Caco-2 (cell line): ENCODE measurements at regions not wholly inside any gene's neighbourhood (a gene's known extent, or its start where the extent isn't known, plus 50 kb on each side); places are given as distances from the start of the nearest gene placed in this dataset.

ENCODE experiments used
- BruUV-seq: library from RNA; stranded (reverse); fragments of 400-500 nt; replicated peaks from 2 replicates; lab custom pipeline; 2021; lab: Mats Ljungman, UMichigan
- CTCF ChIA-PET: fragments of 300-600 bp; sonication (Branson Sonifier 250); formaldehyde crosslinking; loops from one replicate; lab custom pipeline; 2022; ENCODE audit warnings: antibody characterized with exemption; lab: Charles Lee
- POLR2A ChIA-PET: fragments of 300-600 bp; sonication (Branson Sonifier 250); formaldehyde crosslinking; loops from one replicate; lab custom pipeline; 2022; ENCODE audit warnings: antibody characterized with exemption; lab: Charles Lee
- DNase-seq, 2 experiments: peaks; one replicate each; pipeline versions ENCODE4 v3.0.0 to v3.0.0-alpha.2; 2020 to 2022
- H3K27me3 ChIP-seq: replicated peaks from 2 replicates; pipeline ENCODE4 v1.6.0; 2011; ENCODE audit warnings: low read length; ENCODE audit not compliant: control insufficient read depth, insufficient read depth
- H3K36me3 ChIP-seq: 2 replicates; pipeline ENCODE4 v1.5.1; 2011; ENCODE audit warnings: low read length; ENCODE audit not compliant: control insufficient read depth, insufficient read depth
- H3K4me1 ChIP-seq: fragments of 250-450 bp; sonication (Bioruptor Pico); 2 replicates; pipeline ENCODE4 v1.5.1; 2020; ENCODE audit warnings: mild to moderate bottlenecking
- H3K4me3 ChIP-seq: 2 replicates; pipeline ENCODE4 v1.5.1; 2011; ENCODE audit warnings: low read depth, mild to moderate bottlenecking, control low read depth, low read length
- H3K9me3 ChIP-seq: fragments of 250-450 bp; sonication (Bioruptor Pico); 2 replicates; pipeline ENCODE4 v1.5.1; 2020; ENCODE audit warnings: mild to moderate bottlenecking, moderate library complexity
- H3K27ac Mint-ChIP-seq: one replicate; pipeline ENCODE4 v1.8.0; 2022; ENCODE audit warnings: mixed read lengths; ENCODE audit not compliant: unreplicated experiment
- H3K27me3 Mint-ChIP-seq: one replicate; pipeline ENCODE4 v1.8.0; 2022; ENCODE audit warnings: mixed read lengths; ENCODE audit not compliant: insufficient read depth, unreplicated experiment
- H3K36me3 Mint-ChIP-seq: one replicate; pipeline ENCODE4 v1.8.0; 2022; ENCODE audit warnings: mild to moderate bottlenecking, mixed read lengths; ENCODE audit not compliant: insufficient read depth, unreplicated experiment
- H3K4me1 Mint-ChIP-seq: one replicate; pipeline ENCODE4 v1.8.0; 2022; ENCODE audit warnings: low read depth, mixed read lengths; ENCODE audit not compliant: unreplicated experiment
- H3K4me3 Mint-ChIP-seq: one replicate; pipeline ENCODE4 v1.8.0; 2022; ENCODE audit warnings: mild to moderate bottlenecking, moderate library complexity, mixed read lengths; ENCODE audit not compliant: unreplicated experiment
- H3K9me3 Mint-ChIP-seq: one replicate; pipeline ENCODE4 v1.8.0; 2022; ENCODE audit warnings: mixed read lengths; ENCODE audit not compliant: unreplicated experiment
- intact Hi-C: fragments of 100-400 bp; cut with micrococcal nuclease; formaldehyde crosslinking; loops from one replicate; pipeline ENCODE4 v1.10.0; 2022; ENCODE audit not compliant: unreplicated experiment
- TF ChIP-seq, protein P1 (sequence below), 2 experiments: fragments of 200-600 bp in 1 of 2; IDR thresholded peaks; 1 replicate in 1 of 2; 2 replicates in 1 of 2; pipeline versions ENCODE4 v1.5.1 to v1.8.0; 2011 to 2022; ENCODE audit warnings: antibody characterized with exemption in 1 of 2, control low read depth in 1 of 2, inconsistent platforms in 1 of 2, low read depth in 1 of 2, low read length in 1 of 2, mild to moderate bottlenecking in 1 of 2, moderate library complexity in 1 of 2; ENCODE audit not compliant: insufficient read depth in 1 of 2, severe bottlenecking in 1 of 2, unreplicated experiment in 1 of 2

DNA sequence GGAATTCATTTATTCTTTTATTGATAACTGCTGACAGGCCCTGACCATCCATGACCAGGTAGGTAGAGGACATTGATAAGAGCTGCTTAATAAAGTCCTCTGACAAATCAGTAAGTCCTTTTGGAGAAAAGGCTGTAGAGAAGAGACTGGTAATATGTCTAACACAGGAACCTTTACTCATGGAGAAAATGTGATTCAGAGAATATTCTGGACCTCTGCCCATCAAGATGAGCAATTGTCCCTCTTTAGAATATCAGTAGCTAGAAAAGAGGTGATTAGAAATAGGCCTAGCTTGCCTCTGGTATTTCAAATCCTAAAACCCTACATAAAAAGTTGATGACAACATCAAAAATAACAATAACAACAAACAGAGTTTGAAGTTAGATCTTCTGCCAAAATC is 642.3 kb downstream of the TBC1D4 start:
- ChIA-PET POLR2A (no interaction called here), CTCF (no interaction called here)
- H3K4me3 Mint-ChIP-seq: no peak overlapping the region
- no peaks in the 10 kb centered on the region for H3K36me3 ChIP-seq
- intact Hi-C loops: no loop called here
- peaks cover 9% of the 10 kb centered on the region for H3K27me3 Mint-ChIP-seq
- no peak overlapping the region for H3K4me3 ChIP-seq
- H3K9me3 Mint-ChIP-seq: no peaks in the 10 kb centered on the region
- H3K4me1 Mint-ChIP-seq: no peaks in the 10 kb centered on the region
- TF ChIP-seq, protein P1, sequence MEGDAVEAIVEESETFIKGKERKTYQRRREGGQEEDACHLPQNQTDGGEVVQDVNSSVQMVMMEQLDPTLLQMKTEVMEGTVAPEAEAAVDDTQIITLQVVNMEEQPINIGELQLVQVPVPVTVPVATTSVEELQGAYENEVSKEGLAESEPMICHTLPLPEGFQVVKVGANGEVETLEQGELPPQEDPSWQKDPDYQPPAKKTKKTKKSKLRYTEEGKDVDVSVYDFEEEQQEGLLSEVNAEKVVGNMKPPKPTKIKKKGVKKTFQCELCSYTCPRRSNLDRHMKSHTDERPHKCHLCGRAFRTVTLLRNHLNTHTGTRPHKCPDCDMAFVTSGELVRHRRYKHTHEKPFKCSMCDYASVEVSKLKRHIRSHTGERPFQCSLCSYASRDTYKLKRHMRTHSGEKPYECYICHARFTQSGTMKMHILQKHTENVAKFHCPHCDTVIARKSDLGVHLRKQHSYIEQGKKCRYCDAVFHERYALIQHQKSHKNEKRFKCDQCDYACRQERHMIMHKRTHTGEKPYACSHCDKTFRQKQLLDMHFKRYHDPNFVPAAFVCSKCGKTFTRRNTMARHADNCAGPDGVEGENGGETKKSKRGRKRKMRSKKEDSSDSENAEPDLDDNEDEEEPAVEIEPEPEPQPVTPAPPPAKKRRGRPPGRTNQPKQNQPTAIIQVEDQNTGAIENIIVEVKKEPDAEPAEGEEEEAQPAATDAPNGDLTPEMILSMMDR (IDR thresholded peaks at IDR 0.05; ENCODE audit: insufficient read depth in 1 of 2, low read depth in 1 of 2, low read length in 1 of 2, severe bottlenecking in 1 of 2, unreplicated experiment in 1 of 2): no peak
- no peaks in the 10 kb centered on the region for H3K27me3 ChIP-seq
- no peaks in the 10 kb centered on the region for H3K36me3 Mint-ChIP-seq
- no peaks in the 10 kb centered on the region for H3K9me3 ChIP-seq
- BruUV-seq: no TSS peak
- H3K4me1 ChIP-seq: no peaks in the 10 kb centered on the region
- no peak overlapping the region for H3K27ac Mint-ChIP-seq
- DNase-seq: no peak

DNA sequence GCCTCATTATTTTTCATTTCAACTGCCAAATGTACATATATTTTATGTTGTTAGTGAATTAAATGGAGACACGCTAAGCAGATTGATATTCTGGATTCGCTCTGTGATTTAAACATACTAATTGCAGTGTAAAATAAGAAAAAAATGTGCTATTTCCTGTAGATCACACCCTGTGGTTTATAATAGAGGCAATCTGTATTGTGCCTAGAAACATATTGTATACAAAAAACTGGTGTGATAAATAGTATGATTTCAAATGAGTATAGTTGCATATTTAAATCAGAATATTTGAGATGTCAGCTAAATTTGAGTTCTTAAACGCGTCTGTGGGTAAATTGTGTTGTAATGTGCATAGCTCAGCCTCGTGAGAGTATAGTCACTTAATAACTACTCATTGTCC is 643.9 kb downstream of the TBC1D4 start:
- Histone ChIP-seq H3K27me3 (no peaks in the 10 kb centered on the region), H3K36me3 (no peaks in the 10 kb centered on the region), H3K4me1 (no peaks in the 10 kb centered on the region), H3K4me3 (no peak overlapping the region), H3K9me3 (no peaks in the 10 kb centered on the region)
- Mint-ChIP-seq H3K9me3 (no peaks in the 10 kb centered on the region), H3K27ac (no peak overlapping the region), H3K36me3 (no peaks in the 10 kb centered on the region), H3K4me3 (no peak overlapping the region), H3K27me3 (peaks cover 7% of the 10 kb centered on the region), H3K4me1 (no peaks in the 10 kb centered on the region)
- ChIA-PET CTCF (no interaction called here), POLR2A (no interaction called here)
- no peak for DNase-seq
- intact Hi-C loops: no loop called here
- BruUV-seq: no TSS peak
- TF ChIP-seq, protein P1 (IDR thresholded peaks at IDR 0.05; ENCODE audit: insufficient read depth in 1 of 2, low read depth in 1 of 2, low read length in 1 of 2, severe bottlenecking in 1 of 2, unreplicated experiment in 1 of 2): no peak

GRCh38 chr13:74836628-74837027 is 645.3 kb downstream of the TBC1D4 start:
- Histone ChIP-seq H3K4me1 (no peaks in the 10 kb centered on the region), H3K36me3 (no peaks in the 10 kb centered on the region), H3K9me3 (no peaks in the 10 kb centered on the region), H3K27me3 (no peaks in the 10 kb centered on the region), H3K4me3 (no peak overlapping the region)
- CTCF ChIA-PET: no interaction called here
- no peaks in the 10 kb centered on the region for H3K9me3 Mint-ChIP-seq
- H3K27ac Mint-ChIP-seq: no peak overlapping the region
- no peak overlapping the region for H3K4me3 Mint-ChIP-seq
- no peaks in the 10 kb centered on the region for H3K36me3 Mint-ChIP-seq
- BruUV-seq: no TSS peak
- intact Hi-C loops: no loop called here
- no peak for DNase-seq
- peaks cover 7% of the 10 kb centered on the region for H3K27me3 Mint-ChIP-seq
- POLR2A ChIA-PET: no interaction called here
- H3K4me1 Mint-ChIP-seq: no peaks in the 10 kb centered on the region
- TF ChIP-seq, protein P1 (IDR thresholded peaks at IDR 0.05; ENCODE audit: insufficient read depth in 1 of 2, low read depth in 1 of 2, low read length in 1 of 2, severe bottlenecking in 1 of 2, unreplicated experiment in 1 of 2): no peak
